Fibroblast of mammary gland (primary cell): ENCODE measurements at regions not wholly inside any gene's neighbourhood (a gene's known extent, or its start where the extent isn't known, plus 50 kb on each side); places are given as distances from the start of the nearest gene placed in this dataset.

Experiments
- DNase-seq: peaks from one replicate; pipeline ENCODE4 v3.0.0-alpha.2; 2010; ENCODE audit warnings: low read depth
- H3K4me3 ChIP-seq: 2 replicates; pipeline ENCODE4 v1.5.1; 2011; ENCODE audit warnings: low read depth, mild to moderate bottlenecking, low read length, moderate library complexity; ENCODE audit not compliant: control insufficient read depth
- TF ChIP-seq, protein P1 (sequence below): conservative IDR thresholded peaks from 2 replicates; pipeline ENCODE4 v1.5.1; 2011; ENCODE audit warnings: low read depth, low read length, inconsistent platforms; ENCODE audit not compliant: control insufficient read depth, insufficient read depth

- H3K4me3 ChIP-seq, result no peak overlapping the region
- no peak for DNase-seq
- TF ChIP-seq, protein P1, sequence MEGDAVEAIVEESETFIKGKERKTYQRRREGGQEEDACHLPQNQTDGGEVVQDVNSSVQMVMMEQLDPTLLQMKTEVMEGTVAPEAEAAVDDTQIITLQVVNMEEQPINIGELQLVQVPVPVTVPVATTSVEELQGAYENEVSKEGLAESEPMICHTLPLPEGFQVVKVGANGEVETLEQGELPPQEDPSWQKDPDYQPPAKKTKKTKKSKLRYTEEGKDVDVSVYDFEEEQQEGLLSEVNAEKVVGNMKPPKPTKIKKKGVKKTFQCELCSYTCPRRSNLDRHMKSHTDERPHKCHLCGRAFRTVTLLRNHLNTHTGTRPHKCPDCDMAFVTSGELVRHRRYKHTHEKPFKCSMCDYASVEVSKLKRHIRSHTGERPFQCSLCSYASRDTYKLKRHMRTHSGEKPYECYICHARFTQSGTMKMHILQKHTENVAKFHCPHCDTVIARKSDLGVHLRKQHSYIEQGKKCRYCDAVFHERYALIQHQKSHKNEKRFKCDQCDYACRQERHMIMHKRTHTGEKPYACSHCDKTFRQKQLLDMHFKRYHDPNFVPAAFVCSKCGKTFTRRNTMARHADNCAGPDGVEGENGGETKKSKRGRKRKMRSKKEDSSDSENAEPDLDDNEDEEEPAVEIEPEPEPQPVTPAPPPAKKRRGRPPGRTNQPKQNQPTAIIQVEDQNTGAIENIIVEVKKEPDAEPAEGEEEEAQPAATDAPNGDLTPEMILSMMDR, result no peak
Observed at GRCh38 chr6:79150733-79151132, 72.7 kb upstream of the PHIP start.

- TF ChIP-seq, protein P1, result no peak
- H3K4me3 ChIP-seq, result no peak overlapping the region
- DNase-seq, result no peak
Observed at GRCh38 chr6:79149884-79150283, 71.8 kb upstream of the PHIP start.

GRCh38 chr6:79146421-79146820, 68.4 kb upstream of the PHIP start:
- TF ChIP-seq, protein P1, result no peak
- H3K4me3 ChIP-seq, result no peak overlapping the region
- DNase-seq, result peak; percentile 5

DNA sequence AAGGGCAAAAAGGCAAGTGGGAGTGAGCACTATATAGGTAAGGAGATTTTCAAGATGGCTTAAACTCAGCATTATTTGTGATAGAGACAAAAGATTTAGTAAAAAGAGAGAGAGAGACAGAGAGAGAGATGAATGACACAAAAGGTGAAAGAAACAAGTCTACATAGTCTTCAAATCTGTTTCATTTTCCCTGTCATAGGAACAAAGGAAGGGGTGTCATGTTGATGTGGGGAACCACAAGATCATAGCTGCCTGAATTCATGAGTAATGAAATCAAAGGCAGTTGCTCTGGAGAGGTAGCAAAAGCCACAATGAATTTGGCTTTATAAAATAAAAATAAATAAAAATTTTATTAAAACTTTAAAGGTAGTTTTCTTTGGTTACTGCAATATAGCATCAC, 67.2 kb upstream of the PHIP start:
- DNase-seq, result no peak
- TF ChIP-seq, protein P1, result no peak
- H3K4me3 ChIP-seq, result no peak overlapping the region

GRCh38 chr6:79143320-79143898, 65.4 kb upstream of the PHIP start:
- no peak for DNase-seq
- no peak overlapping the region for H3K4me3 ChIP-seq
- TF ChIP-seq, protein P1, result no peak

DNA sequence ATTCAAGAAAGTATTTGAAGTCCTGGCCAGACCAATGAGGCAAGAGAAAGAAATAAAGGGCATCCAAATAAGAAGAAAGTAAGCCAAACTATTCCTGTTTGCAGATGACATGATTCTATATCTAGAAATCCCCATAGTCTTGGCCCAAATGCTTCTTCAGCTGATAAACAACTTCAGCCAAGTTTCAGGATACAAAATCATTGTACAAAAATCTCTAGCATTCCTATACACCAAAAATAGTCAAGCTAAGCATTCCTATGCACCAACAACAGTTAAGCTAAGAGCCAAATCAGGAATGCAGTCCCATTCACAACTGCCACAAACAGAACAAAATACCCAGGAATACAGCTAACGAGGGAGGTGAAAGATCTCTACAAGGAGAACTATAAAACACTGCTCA, 60.1 kb upstream of the PHIP start:
- no peak for DNase-seq
- no peak overlapping the region for H3K4me3 ChIP-seq
- TF ChIP-seq, protein P1, result no peak

DNA sequence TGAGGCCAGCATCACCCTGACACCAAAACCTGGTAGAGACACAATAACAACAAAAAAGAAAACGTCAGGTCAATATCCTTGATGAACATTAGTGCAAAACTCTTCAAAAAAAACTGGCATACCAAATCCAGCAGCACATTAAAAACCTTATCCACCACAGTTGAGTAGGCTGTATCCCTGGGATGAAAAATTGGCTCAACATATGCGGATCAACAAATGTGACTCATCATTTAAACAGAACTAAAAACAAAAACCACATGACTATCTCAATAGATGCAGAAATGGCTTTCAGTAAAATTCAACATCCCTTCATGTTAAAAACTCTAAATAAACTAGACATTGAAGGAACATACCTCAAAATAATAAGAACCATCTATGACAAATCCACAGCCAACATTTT, 59.6 kb upstream of the PHIP start:
- DNase-seq, result peak; percentile 52
- TF ChIP-seq, protein P1, result no peak
- H3K4me3 ChIP-seq, result no peak overlapping the region
